ENCODE measurements at regions not wholly inside any gene's neighbourhood (a gene's known extent, or its start where the extent isn't known, plus 50 kb on each side); places are given as distances from the start of the nearest gene placed in this dataset.

GRCh38 chr16:59854846-59855439, 1120.8 kb upstream of the GOT2 start (continued):
- no peak for TF ChIP-seq ETS1 (IDR thresholded peaks at IDR 0.05)
- TF ChIP-seq CTCF (conservative IDR thresholded peaks at IDR 0.05; ENCODE audit: low read depth in 2 of 2), result no peak
- TF ChIP-seq CREB1 (CRISPR knock-in tag; IDR thresholded peaks at IDR 0.05; ENCODE audit: low read depth), result no peak
- no peak for TF ChIP-seq NANOG (IDR thresholded peaks at IDR 0.05; ENCODE audit: borderline replicate concordance)
- no peak for TF ChIP-seq STAT1 (IDR thresholded peaks at IDR 0.05; ENCODE audit: unreplicated experiment)
- no peak for TF ChIP-seq EZH2 (IDR thresholded peaks at IDR 0.05; ENCODE audit: low read depth, unreplicated experiment)
- no peak for TF ChIP-seq REST (IDR thresholded peaks at IDR 0.05; ENCODE audit: unreplicated experiment)
- TF ChIP-seq JUNB (IDR thresholded peaks at IDR 0.05; ENCODE audit: unreplicated experiment), result no peak
- no peak for TF ChIP-seq ZNF114 (CRISPR knock-in tag; IDR thresholded peaks at IDR 0.05)

GRCh38 chr16:59849716-59850115, 1115.6 kb upstream of the GOT2 start:
- no peaks in the 10 kb centered on the region for H3K4me1 Mint-ChIP-seq
- Histone ChIP-seq H3K27me3 (ENCODE audit: insufficient read depth) (no peaks in the 10 kb centered on the region), H3K4me2 (no peak overlapping the region), H3K27ac (ENCODE audit: low read depth) (no peak overlapping the region), H3K9me2 (ENCODE audit: insufficient read depth) (no peaks in the 10 kb centered on the region), H3F3A (replicated peaks; ENCODE audit: low read depth) (no peaks in the 10 kb centered on the region), H2AFZ (no peak overlapping the region; the same call in 1 of the 2 replicates), H3K4me3 (no peak overlapping the region), H3K4me1 (ENCODE audit: insufficient read depth) (no peaks in the 10 kb centered on the region), H3K79me2 (replicated peaks; ENCODE audit: insufficient read depth) (no peaks in the 10 kb centered on the region), H4K20me1 (replicated peaks; ENCODE audit: insufficient read depth) (no peaks in the 10 kb centered on the region), H3K36me3 (ENCODE audit: insufficient read depth) (no peaks in the 10 kb centered on the region)
- peaks cover 2% of the 10 kb centered on the region for H3K27me3 Mint-ChIP-seq (ENCODE audit: insufficient read depth, low read depth, poor library complexity)
- ATAC-seq (peak; percentile 88), DNase-seq (ENCODE audit: low spot score) (peak; percentile 52)
- no peaks in the 10 kb centered on the region for H3K9me3 Mint-ChIP-seq
- no peak overlapping the region for H3K4me3 Mint-ChIP-seq
- no peak for TF ChIP-seq JUNB (IDR thresholded peaks at IDR 0.05; ENCODE audit: unreplicated experiment)
- TF ChIP-seq CTCF (conservative IDR thresholded peaks at IDR 0.05; ENCODE audit: low read depth in 2 of 2), result peak; percentile 35 to 45; a peak in 3 of 4 replicates
- no peak overlapping the region for H3K27ac Mint-ChIP-seq
- no peaks in the 10 kb centered on the region for H3K36me3 Mint-ChIP-seq (ENCODE audit: low read depth)
